ENCODE measurements at regions not wholly inside any gene's neighbourhood (a gene's known extent, or its start where the extent isn't known, plus 50 kb on each side); places are given as distances from the start of the nearest gene placed in this dataset.

DNA sequence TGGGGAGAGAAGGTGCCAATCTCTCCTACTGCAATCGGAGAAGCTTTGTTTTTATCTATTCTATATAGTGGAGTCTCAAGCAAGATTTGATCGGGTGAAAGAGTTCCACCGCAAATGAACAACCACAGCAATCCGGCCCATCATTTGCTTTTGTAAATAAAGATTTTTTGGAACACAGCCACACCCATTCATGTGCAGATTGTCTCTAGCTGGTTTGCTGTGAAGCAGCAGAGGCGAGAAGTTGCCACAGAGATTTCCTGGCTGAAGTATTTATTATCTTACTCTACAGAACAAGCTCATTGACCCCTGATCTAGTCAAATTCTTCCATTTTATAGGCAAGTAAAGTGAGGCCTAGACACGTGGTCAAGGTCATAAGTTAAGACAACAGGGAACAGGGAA, 195.5 kb upstream of the TNRC6C start:
- Histone ChIP-seq H4K20me1 (ENCODE audit: control insufficient read depth, extremely low read depth, insufficient read depth, low read length) (no peaks in the 10 kb centered on the region), H3K27me3 (ENCODE audit: control insufficient read depth, insufficient read depth, low read length) (no peaks in the 10 kb centered on the region), H2AFZ (ENCODE audit: low read length) (no peak overlapping the region), H3K27ac (ENCODE audit: insufficient read depth, low read length) (no peak overlapping the region), H3K79me2 (ENCODE audit: control insufficient read depth, insufficient read depth, low read length) (no peaks in the 10 kb centered on the region), H3K9ac (ENCODE audit: insufficient read depth, low read length) (no peak overlapping the region), H3K4me2 (ENCODE audit: extremely low read depth, insufficient read depth, low read length) (no peak overlapping the region), H3K4me3 (replicated peaks in 1 of 4; ENCODE audit: control extremely low read depth in 1 of 4, insufficient read depth in 1 of 4, low read depth in 3 of 4, low read length in 4 of 4) (no peak overlapping the region), H3K36me3 (ENCODE audit: control insufficient read depth, insufficient read depth, low read length) (no peaks in the 10 kb centered on the region), H3K4me1 (ENCODE audit: control insufficient read depth, extremely low read depth, insufficient read depth, low read length) (no peaks in the 10 kb centered on the region), H3K9me3 (ENCODE audit: control insufficient read depth, insufficient read depth, low read depth, low read length) (no peaks in the 10 kb centered on the region)
- TF ChIP-seq CTCF (conservative IDR thresholded peaks at IDR 0.05 in 1 of 2, IDR thresholded peaks at IDR 0.05 in 1 of 2; ENCODE audit: low read depth in 1 of 2, low read length in 2 of 2) (no peak), EZH2 (IDR thresholded peaks at IDR 0.05; ENCODE audit: low read length, missing control alignments) (no peak)
- DNase-seq (ENCODE audit: low read depth in 2 of 2) = no peak

GRCh38 chr17:77763575-77763974, 194.9 kb upstream of the TNRC6C start:
- Histone ChIP-seq H3K9me3 (ENCODE audit: control insufficient read depth, insufficient read depth, low read depth, low read length) (no peaks in the 10 kb centered on the region), H4K20me1 (ENCODE audit: control insufficient read depth, extremely low read depth, insufficient read depth, low read length) (no peaks in the 10 kb centered on the region), H3K36me3 (ENCODE audit: control insufficient read depth, insufficient read depth, low read length) (no peaks in the 10 kb centered on the region), H3K79me2 (ENCODE audit: control insufficient read depth, insufficient read depth, low read length) (no peaks in the 10 kb centered on the region), H3K4me2 (ENCODE audit: extremely low read depth, insufficient read depth, low read length) (no peak overlapping the region), H3K27me3 (ENCODE audit: control insufficient read depth, insufficient read depth, low read length) (no peaks in the 10 kb centered on the region), H3K4me3 (replicated peaks in 1 of 4; ENCODE audit: control extremely low read depth in 1 of 4, insufficient read depth in 1 of 4, low read depth in 3 of 4, low read length in 4 of 4) (no peak overlapping the region), H3K4me1 (ENCODE audit: control insufficient read depth, extremely low read depth, insufficient read depth, low read length) (no peaks in the 10 kb centered on the region), H3K27ac (ENCODE audit: insufficient read depth, low read length) (no peak overlapping the region), H2AFZ (ENCODE audit: low read length) (no peak overlapping the region), H3K9ac (ENCODE audit: insufficient read depth, low read length) (no peak overlapping the region)
- TF ChIP-seq CTCF (conservative IDR thresholded peaks at IDR 0.05 in 1 of 2, IDR thresholded peaks at IDR 0.05 in 1 of 2; ENCODE audit: low read depth in 1 of 2, low read length in 2 of 2) = no peak
- no peak for TF ChIP-seq EZH2 (IDR thresholded peaks at IDR 0.05; ENCODE audit: low read length, missing control alignments)
- DNase-seq (ENCODE audit: low read depth in 2 of 2) = no peak

- H3K4me2 ChIP-seq (ENCODE audit: extremely low read depth, insufficient read depth, low read length) = no peak overlapping the region
- H3K9ac ChIP-seq (ENCODE audit: insufficient read depth, low read length) = no peak overlapping the region
- no peak overlapping the region for H3K4me3 ChIP-seq (replicated peaks in 1 of 4; ENCODE audit: control extremely low read depth in 1 of 4, insufficient read depth in 1 of 4, low read depth in 3 of 4, low read length in 4 of 4)
- no peaks in the 10 kb centered on the region for H3K9me3 ChIP-seq (ENCODE audit: control insufficient read depth, insufficient read depth, low read depth, low read length)
- H2AFZ ChIP-seq (ENCODE audit: low read length) = no peak overlapping the region
- H4K20me1 ChIP-seq (ENCODE audit: control insufficient read depth, extremely low read depth, insufficient read depth, low read length) = no peaks in the 10 kb centered on the region
- H3K36me3 ChIP-seq (ENCODE audit: control insufficient read depth, insufficient read depth, low read length) = no peaks in the 10 kb centered on the region
- H3K27me3 ChIP-seq (ENCODE audit: control insufficient read depth, insufficient read depth, low read length) = no peaks in the 10 kb centered on the region
- DNase-seq (ENCODE audit: low read depth in 2 of 2) = no peak
- H3K27ac ChIP-seq (ENCODE audit: insufficient read depth, low read length) = no peak overlapping the region
- TF ChIP-seq EZH2 (IDR thresholded peaks at IDR 0.05; ENCODE audit: low read length, missing control alignments) = no peak
- TF ChIP-seq CTCF (conservative IDR thresholded peaks at IDR 0.05 in 1 of 2, IDR thresholded peaks at IDR 0.05 in 1 of 2; ENCODE audit: low read depth in 1 of 2, low read length in 2 of 2) = no peak
- no peaks in the 10 kb centered on the region for H3K4me1 ChIP-seq (ENCODE audit: control insufficient read depth, extremely low read depth, insufficient read depth, low read length)
- H3K79me2 ChIP-seq (ENCODE audit: control insufficient read depth, insufficient read depth, low read length) = no peaks in the 10 kb centered on the region
Measured at GRCh38 chr17:77765292-77765691, 193.2 kb upstream of the TNRC6C start.
